Right cardiac atrium (tissue), 5 donors: ENCODE measurements at regions not wholly inside any gene's neighbourhood (a gene's known extent, or its start where the extent isn't known, plus 50 kb on each side); places are given as distances from the start of the nearest gene placed in this dataset.

Source experiments
- ATAC-seq, 2 donors: fragments of 200-7000 bp; cut with Tn5 transposase; one replicate each; pipeline versions ENCODE4 v1.8.0 to v1.9.1; 2020; ENCODE audit warnings: moderate library complexity in 2 of 2, mild to moderate bottlenecking in 1 of 2
- DNase-seq, 3 donors: peaks; one replicate each; pipeline ENCODE4 v3.0.0-alpha.2; 2020
- H3K27ac ChIP-seq: one replicate; pipeline ENCODE4 v1.5.1; 2013; ENCODE audit warnings: mild to moderate bottlenecking, low read length, control low read depth, moderate library complexity
- H3K27me3 ChIP-seq: one replicate; pipeline ENCODE4 v1.6.1; 2013; ENCODE audit not compliant: control insufficient read depth, insufficient read depth
- H3K4me1 ChIP-seq: one replicate; pipeline ENCODE4 v1.6.1; 2013; ENCODE audit warnings: low read length; ENCODE audit not compliant: control insufficient read depth, insufficient read depth
- H3K4me3 ChIP-seq: one replicate; pipeline ENCODE4 v1.5.1; 2013; ENCODE audit warnings: low read length, control low read depth
- H3K9me3 ChIP-seq: one replicate; pipeline ENCODE4 v1.6.1; 2013; ENCODE audit warnings: low read length; ENCODE audit not compliant: control insufficient read depth
- WGBS: extraction: QIAGEN DNeasy Blood & Tissue Kit; methylation state at CpG from one replicate; pipeline ENCODE4 v1.1.7; 2013; 5-methylcytosine and 5-hydroxymethylcytosine counted together
- intact Hi-C, 4 donors: fragments of 100-400 bp; cut with DNase I; formaldehyde crosslinking; loops; one replicate each; pipeline versions ENCODE4 v1.11.0 to v1.14.0; 2022 to 2023
- donor health status: healthy with polysubstance abuse.
- donor health status: DM: no; HTN: yes; CAD: no.
- donor health status: DM: no; HTN: no; CAD: no.
- donor health status: DM: no; HTN: yes; CAD: no; lungs with severe emphysema.
- donor health status: DM: yes; HTN: yes; CAD: no.

- WGBS, result 91% methylated on average over 5 of the region's 5 CpGs
- H3K4me3 ChIP-seq, result no peak overlapping the region
These were observed 343.0 kb upstream of the TGFBR2 start for GRCh38 chr3:30263238-30263924.

DNA sequence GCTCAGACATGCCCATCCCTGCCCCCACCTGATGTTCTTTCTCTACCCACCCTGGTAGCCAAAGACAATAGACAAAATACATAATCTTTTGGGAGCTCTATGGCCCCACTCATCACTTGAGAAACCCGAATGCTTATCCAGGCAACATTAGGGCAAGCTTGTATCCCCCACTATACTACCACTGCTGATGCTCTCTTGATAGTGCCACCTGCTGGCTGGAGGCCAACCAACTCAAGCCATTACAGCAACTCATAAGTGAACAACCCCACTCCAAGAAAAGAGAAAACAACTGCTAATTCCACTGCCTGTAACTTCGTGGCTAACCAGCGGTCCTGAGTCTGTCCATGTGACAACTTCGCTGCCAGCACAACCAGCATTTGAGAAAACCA lies 342.5 kb upstream of the TGFBR2 start:
- Histone ChIP-seq H3K9me3 (no peaks in the 10 kb centered on the region), H3K4me1 (no peaks in the 10 kb centered on the region), H3K27me3 (no peaks in the 10 kb centered on the region), H3K27ac (no peak overlapping the region), H3K4me3 (no peak overlapping the region)
- DNase-seq (peak in 2 of 3 donors; percentile 19 to 37), ATAC-seq (no peak)
- intact Hi-C loops, result no loop called here
- WGBS, result 98% methylated on average over 4 of the region's 4 CpGs

More at GRCh38 chr3:30263238-30263924, 343.0 kb upstream of the TGFBR2 start:
- Histone ChIP-seq H3K27me3 (no peaks in the 10 kb centered on the region), H3K4me1 (no peaks in the 10 kb centered on the region), H3K9me3 (no peaks in the 10 kb centered on the region), H3K27ac (no peak overlapping the region)
- no peak for DNase-seq
- intact Hi-C loops, result no loop called here
- no peak for ATAC-seq

DNA sequence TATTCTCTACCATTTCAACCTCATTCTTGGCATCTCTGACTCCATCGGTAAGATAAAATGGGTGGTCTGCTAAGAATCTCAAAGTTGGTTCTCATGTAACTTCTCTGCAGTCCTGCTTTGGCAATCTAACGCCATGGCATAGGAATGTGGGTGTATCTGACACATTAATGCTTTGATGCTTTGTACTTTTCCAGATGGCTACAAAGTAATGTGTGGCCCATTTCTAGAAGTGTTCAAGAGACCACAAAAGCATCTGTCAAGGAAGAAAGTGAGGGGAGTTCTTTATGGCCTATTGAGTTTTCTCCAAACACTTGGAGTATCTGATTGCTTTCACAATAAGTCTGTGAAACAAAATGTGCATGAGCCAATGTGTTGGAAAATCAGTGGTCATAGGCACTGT lies 339.9 kb upstream of the TGFBR2 start:
- no peak overlapping the region for H3K27ac ChIP-seq
- no peaks in the 10 kb centered on the region for H3K27me3 ChIP-seq
- no peak overlapping the region for H3K4me3 ChIP-seq
- H3K4me1 ChIP-seq, result no peaks in the 10 kb centered on the region
- WGBS, result 91% methylated on average over 2 of the region's 2 CpGs
- DNase-seq (no peak), ATAC-seq (no peak)
- H3K9me3 ChIP-seq, result no peaks in the 10 kb centered on the region
- intact Hi-C loops, result no loop called here

DNA sequence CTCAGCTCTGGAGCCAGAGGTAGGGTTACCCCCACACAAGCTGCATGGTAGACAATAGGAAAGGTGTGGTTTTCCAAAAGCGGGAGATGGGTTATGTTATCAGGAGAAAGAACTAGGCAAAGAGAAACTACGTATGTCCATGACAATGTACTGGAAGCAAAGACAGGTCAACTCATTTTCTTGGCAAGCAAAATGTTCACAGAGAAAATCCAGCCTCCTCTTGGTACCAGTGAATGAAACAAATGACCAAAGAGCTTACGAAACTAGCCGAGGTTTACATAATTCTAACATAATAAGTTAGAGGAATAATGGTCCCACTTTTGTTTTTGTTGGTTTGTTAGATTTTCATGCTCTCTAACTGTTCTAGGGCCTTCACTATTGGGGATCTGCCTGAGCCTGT lies 338.1 kb upstream of the TGFBR2 start:
- Histone ChIP-seq H3K9me3 (no peaks in the 10 kb centered on the region), H3K4me3 (no peak overlapping the region), H3K27ac (no peak overlapping the region), H3K4me1 (no peaks in the 10 kb centered on the region), H3K27me3 (no peaks in the 10 kb centered on the region)
- DNase-seq (no peak), ATAC-seq (no peak)
- 82% methylated on average over 4 of the region's 4 CpGs for WGBS
- intact Hi-C loops, result no loop called here

- 88% methylated on average over 10 of the region's 10 CpGs for WGBS
- Histone ChIP-seq H3K4me3 (no peak overlapping the region), H3K9me3 (no peaks in the 10 kb centered on the region), H3K27ac (no peak overlapping the region), H3K27me3 (no peaks in the 10 kb centered on the region), H3K4me1 (no peaks in the 10 kb centered on the region)
- ATAC-seq, result no peak
- intact Hi-C loops, result no loop called here
- no peak for DNase-seq
These were observed 336.5 kb upstream of the TGFBR2 start for GRCh38 chr3:30269751-30270445.

GRCh38 chr3:30271781-30272180 lies 334.6 kb upstream of the TGFBR2 start:
- no peak for ATAC-seq
- Histone ChIP-seq H3K27ac (no peak overlapping the region), H3K4me3 (no peak overlapping the region), H3K4me1 (no peaks in the 10 kb centered on the region), H3K9me3 (no peaks in the 10 kb centered on the region), H3K27me3 (no peaks in the 10 kb centered on the region)
- DNase-seq, result no peak
- intact Hi-C loops, result no loop called here
- WGBS, result 61% methylated on average over 3 of the region's 3 CpGs

DNA sequence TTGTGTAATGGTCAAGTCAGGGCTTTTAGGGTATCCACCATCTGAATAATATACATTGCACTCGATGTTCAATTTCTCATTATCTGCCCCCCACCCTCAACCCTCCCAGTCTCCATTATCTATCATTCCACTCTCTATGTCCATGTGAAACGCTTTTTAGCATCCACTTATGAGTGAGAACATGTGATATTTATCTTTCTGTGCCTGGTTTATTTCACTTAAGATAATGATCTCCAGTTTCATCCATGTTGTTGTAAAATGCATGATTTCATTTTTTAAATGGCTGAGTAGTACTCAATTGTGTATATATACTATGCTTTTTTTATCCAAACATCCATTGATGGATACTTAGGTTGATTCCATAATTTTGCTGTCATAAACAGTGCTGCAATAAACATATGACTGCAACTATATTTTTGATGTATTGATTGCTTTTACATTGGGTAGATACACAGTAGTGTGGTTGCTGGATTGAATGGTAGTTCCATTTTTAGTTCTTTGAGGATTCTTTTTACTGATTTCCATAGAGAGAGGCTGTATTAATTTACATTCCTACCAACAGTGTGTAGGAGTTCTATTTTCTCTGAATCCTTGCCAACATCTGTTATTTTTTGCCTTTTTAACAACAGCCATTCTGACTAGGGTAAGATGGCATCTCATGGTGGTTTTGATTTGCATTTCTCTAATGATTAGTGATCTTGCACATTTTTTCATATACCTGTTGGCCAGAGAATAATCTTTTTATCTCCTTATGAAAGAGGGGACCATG lies 332.9 kb upstream of the TGFBR2 start:
- intact Hi-C loops, result no loop called here
- H3K27me3 ChIP-seq, result no peaks in the 10 kb centered on the region
- no peaks in the 10 kb centered on the region for H3K9me3 ChIP-seq
- no peak overlapping the region for H3K27ac ChIP-seq
- no peaks in the 10 kb centered on the region for H3K4me1 ChIP-seq
- no peak for DNase-seq
- H3K4me3 ChIP-seq, result no peak overlapping the region
- 83% methylated on average over 2 of the region's 2 CpGs for WGBS
- no peak for ATAC-seq

DNA sequence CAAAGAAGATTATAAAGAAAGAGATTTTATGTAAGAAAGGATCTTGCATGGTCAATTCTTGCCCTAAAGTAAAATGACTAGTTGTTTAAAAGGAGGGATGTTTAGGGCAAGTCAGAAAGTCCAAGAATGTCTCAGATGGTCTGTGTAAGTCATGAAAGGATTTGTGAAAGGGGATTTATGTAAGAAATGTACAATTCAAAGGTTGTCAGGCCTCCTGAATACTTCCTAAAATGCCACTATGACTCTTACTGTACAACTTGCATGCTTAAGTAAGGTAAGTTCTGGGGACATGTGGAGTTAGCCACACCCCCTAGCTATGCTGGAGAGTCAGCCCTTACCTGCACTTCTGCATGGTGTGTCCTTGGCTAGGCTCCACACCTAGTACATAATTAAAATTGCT lies 328.9 kb upstream of the TGFBR2 start:
- Histone ChIP-seq H3K4me3 (no peak overlapping the region), H3K4me1 (no peaks in the 10 kb centered on the region), H3K9me3 (no peaks in the 10 kb centered on the region), H3K27ac (no peak overlapping the region), H3K27me3 (no peaks in the 10 kb centered on the region)
- DNase-seq, result no peak
- intact Hi-C loops, result no loop called here
- ATAC-seq, result no peak

GRCh38 chr3:30281526-30281925 lies 324.9 kb upstream of the TGFBR2 start:
- no peak for DNase-seq
- intact Hi-C loops, result no loop called here
- no peak for ATAC-seq
- Histone ChIP-seq H3K27me3 (no peaks in the 10 kb centered on the region), H3K4me3 (no peak overlapping the region), H3K9me3 (no peaks in the 10 kb centered on the region), H3K27ac (no peak overlapping the region), H3K4me1 (peaks cover 6% of the 10 kb centered on the region)
- 91% methylated on average over 1 of the region's 1 CpG for WGBS

DNA sequence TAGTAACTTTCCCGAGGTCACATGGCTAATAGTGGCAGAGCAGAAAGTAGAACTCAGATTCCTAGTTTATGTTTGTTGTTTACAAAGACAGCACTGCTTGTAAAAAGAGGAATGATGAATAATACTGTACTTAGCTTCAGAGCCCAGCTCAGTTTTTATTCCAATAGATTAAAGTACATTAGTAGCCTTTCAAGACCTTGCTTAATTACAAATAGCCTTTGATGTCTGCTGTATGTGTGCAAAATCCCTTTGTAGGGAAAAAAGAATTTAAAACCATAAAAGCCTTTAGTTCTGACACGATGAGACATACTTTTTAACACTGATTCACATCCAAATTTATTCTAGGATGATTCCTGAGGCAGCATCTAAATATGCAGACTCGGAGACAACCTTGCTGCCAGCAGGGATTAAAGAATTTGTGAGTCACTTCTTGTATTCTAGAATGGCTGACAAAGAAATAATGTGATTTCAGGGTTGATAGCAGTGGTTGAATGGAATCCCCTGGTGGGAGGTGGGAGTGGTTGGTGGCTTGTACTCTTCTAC lies 324.2 kb upstream of the TGFBR2 start:
- 63% methylated on average over 3 of the region's 3 CpGs for WGBS
- Histone ChIP-seq H3K27me3 (no peaks in the 10 kb centered on the region), H3K4me1 (peaks cover 6% of the 10 kb centered on the region), H3K4me3 (no peak overlapping the region), H3K9me3 (no peaks in the 10 kb centered on the region), H3K27ac (no peak overlapping the region)
- DNase-seq (peak in 1 of 3 donors; percentile 15), ATAC-seq (peak in 1 of 2 donors; percentile 27)
- intact Hi-C loops, result no loop called here
